ENCODE measurements at regions not wholly inside any gene's neighbourhood (a gene's known extent, or its start where the extent isn't known, plus 50 kb on each side); places are given as distances from the start of the nearest gene placed in this dataset.

DNA sequence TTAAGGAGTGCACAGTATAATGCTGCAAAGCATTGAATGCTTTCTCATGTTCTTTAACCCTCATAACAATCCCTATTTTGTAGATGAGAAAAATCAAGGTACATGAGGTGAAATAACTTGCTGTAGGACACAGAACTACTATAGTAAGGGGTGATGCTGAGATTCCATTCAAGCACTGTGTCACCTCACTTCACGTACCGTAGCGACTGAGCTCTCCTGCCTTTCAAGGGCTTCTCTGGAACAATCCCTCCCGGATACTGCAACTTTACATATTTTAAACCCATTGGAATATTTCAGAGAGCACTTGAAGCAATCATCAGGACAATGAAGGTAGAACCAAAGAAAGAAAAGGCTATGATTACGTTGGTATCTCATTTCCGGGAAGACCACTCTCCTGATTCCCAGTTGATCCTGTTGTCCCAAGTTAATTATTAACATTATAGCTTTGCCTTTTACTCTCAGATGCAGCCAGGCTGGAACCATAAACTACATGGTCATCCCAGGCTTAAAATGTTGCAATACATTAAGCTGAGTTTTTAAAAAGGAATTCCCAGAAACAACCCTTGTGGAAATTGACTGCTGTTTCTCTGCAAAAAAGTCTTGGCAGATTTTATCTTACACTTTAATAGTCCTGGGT, 252.2 kb upstream of the IGF1R start:
- Mint-ChIP-seq H3K27me3 (peaks cover 52% of the 10 kb centered on the region), H3K9me3 (no peaks in the 10 kb centered on the region), H3K27ac (no peak overlapping the region), H3K4me1 (ENCODE audit: unreplicated experiment) (no peaks in the 10 kb centered on the region), H3K36me3 (no peaks in the 10 kb centered on the region), H3K4me3 (peak overlapping the region; percentile 15)
- TF ChIP-seq CTCF (conservative IDR thresholded peaks at IDR 0.05): no peak
- no peak for DNase-seq (ENCODE audit: extremely low spot score, unreplicated experiment)

DNA sequence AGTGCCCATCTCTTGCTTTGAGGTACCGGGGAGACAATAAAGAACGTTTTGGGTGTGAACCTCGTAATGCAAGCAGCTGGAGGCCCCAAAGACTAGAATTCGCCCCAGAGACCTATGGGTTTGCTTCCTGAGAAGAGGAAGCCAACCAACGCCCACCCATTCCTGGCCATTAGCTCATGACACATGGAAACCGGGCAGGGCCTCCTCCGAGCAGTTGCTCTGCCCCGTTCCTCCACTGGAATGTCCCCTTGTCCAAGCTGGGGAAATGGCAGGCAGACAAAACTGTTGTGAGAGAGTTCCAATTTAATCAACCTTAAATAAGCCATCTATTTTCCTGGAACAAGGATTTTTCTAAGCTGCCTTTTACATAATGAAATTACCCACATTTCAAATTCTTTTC, 250.9 kb upstream of the IGF1R start:
- H3K36me3 Mint-ChIP-seq: no peaks in the 10 kb centered on the region
- no peak overlapping the region for H3K27ac Mint-ChIP-seq
- no peak for DNase-seq (ENCODE audit: extremely low spot score, unreplicated experiment)
- no peaks in the 10 kb centered on the region for H3K9me3 Mint-ChIP-seq
- H3K27me3 Mint-ChIP-seq: peaks cover 58% of the 10 kb centered on the region
- no peaks in the 10 kb centered on the region for H3K4me1 Mint-ChIP-seq (ENCODE audit: unreplicated experiment)
- TF ChIP-seq CTCF (conservative IDR thresholded peaks at IDR 0.05): no peak
- H3K4me3 Mint-ChIP-seq: no peak overlapping the region

DNA sequence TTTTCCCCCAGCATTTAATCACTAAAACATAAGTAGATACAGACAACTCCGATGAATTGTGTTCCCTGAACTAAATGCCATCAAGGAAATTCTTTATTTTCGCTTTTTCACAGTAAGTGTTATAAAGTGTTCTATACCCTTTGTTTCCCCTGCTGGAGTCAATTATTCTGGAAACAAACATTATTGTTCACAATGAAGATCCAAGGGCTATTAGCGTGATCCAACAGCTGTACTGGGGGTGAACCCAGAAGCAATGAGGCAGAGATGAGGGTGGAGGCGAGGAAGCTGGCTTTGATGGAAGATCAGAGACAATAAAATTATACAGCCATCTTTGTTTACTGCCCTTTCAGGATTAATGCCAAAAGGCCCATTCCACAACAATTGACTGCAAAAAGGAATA, 250.3 kb upstream of the IGF1R start:
- TF ChIP-seq CTCF (conservative IDR thresholded peaks at IDR 0.05): no peak
- Mint-ChIP-seq H3K9me3 (peaks cover 5% of the 10 kb centered on the region), H3K27me3 (peaks cover 58% of the 10 kb centered on the region), H3K36me3 (no peaks in the 10 kb centered on the region), H3K4me3 (no peak overlapping the region), H3K27ac (no peak overlapping the region), H3K4me1 (ENCODE audit: unreplicated experiment) (no peaks in the 10 kb centered on the region)
- DNase-seq (ENCODE audit: extremely low spot score, unreplicated experiment): no peak

- no peaks in the 10 kb centered on the region for H3K36me3 Mint-ChIP-seq
- TF ChIP-seq CTCF (conservative IDR thresholded peaks at IDR 0.05): no peak
- DNase-seq (ENCODE audit: extremely low spot score, unreplicated experiment): no peak
- no peak overlapping the region for H3K4me3 Mint-ChIP-seq
- peaks cover 7% of the 10 kb centered on the region for H3K9me3 Mint-ChIP-seq
- H3K27ac Mint-ChIP-seq: no peak overlapping the region
- no peaks in the 10 kb centered on the region for H3K4me1 Mint-ChIP-seq (ENCODE audit: unreplicated experiment)
- peaks cover 57% of the 10 kb centered on the region for H3K27me3 Mint-ChIP-seq
Measured at GRCh38 chr15:98398886-98399285, 249.5 kb upstream of the IGF1R start.

DNA sequence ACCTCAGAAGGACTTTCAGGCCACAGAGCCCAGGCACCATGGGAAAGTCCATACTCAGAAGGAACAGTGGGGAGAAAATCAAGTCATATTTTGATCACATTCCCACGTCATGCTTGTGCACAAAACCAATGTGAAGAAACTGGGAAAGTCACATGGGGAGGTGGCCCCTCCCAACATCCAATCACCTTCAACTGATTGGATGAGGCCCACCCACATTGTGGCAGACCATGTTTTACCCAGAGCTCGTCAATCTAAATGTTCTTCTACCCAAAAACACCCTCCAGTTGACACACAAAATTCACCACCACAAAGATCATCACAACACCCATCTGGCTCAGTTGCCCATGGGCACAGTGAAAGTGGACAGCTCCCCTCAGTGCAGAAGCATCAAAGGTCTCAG, 248.2 kb upstream of the IGF1R start:
- peaks cover 7% of the 10 kb centered on the region for H3K9me3 Mint-ChIP-seq

More for the DNA sequence above, 248.2 kb upstream of the IGF1R start:
- Mint-ChIP-seq H3K27me3 (peaks cover 50% of the 10 kb centered on the region), H3K4me1 (ENCODE audit: unreplicated experiment) (no peaks in the 10 kb centered on the region), H3K4me3 (no peak overlapping the region), H3K36me3 (no peaks in the 10 kb centered on the region), H3K27ac (no peak overlapping the region)
- TF ChIP-seq CTCF (conservative IDR thresholded peaks at IDR 0.05): no peak
- no peak for DNase-seq (ENCODE audit: extremely low spot score, unreplicated experiment)
